HCT116 (cell line): ENCODE measurements at regions not wholly inside any gene's neighbourhood (a gene's known extent, or its start where the extent isn't known, plus 50 kb on each side); places are given as distances from the start of the nearest gene placed in this dataset.

Experiments
- ATAC-seq: fragments of 200-7000 bp; cut with Tn5 transposase; 2 replicates; pipeline ENCODE4 v1.9.1; 2020; ENCODE audit warnings: mild to moderate bottlenecking, moderate library complexity
- BruUV-seq: library from RNA; stranded (reverse); fragments of 400-500 nt; replicated peaks from 2 replicates; lab custom pipeline; 2021; lab: Mats Ljungman, UMichigan
- CTCF ChIA-PET: fragments of 300-600 bp; sonication (Branson Sonifier 250); formaldehyde crosslinking; loops from one replicate; lab custom pipeline; 2021; ENCODE audit warnings: antibody characterized with exemption; lab: Charles Lee
- POLR2A ChIA-PET: fragments of 300-600, 350-600 bp; sonication (Branson Sonifier 250); formaldehyde crosslinking; loops from one replicate; lab custom pipeline; 2021; ENCODE audit warnings: antibody characterized with exemption; lab: Charles Lee
- RAD21 ChIA-PET, 2 experiments: fragments of 300-600 bp; sonication (Branson Sonifier 250); formaldehyde crosslinking; loops; one replicate each; lab custom pipeline; 2023; ENCODE audit warnings: low total read pairs in 2 of 2; ENCODE audit not compliant: uncharacterized antibody in 2 of 2, unreplicated experiment in 2 of 2, low non-redundant PET in 1 of 2; lab: Charles Lee
- DNase-seq: peaks from one replicate; pipeline ENCODE4 v3.0.0-alpha.2; 2010; ENCODE audit warnings: low read depth, low spot score
- H2AFZ ChIP-seq: fragments of 200-600 bp; shearing (Covaris generic), sonication (generic); 2 replicates; pipeline ENCODE4 v1.6.1; 2017; ENCODE audit warnings: low read depth, mixed run types, mixed read lengths, antibody characterized with exemption, low read length; ENCODE audit not compliant: poor library complexity, severe bottlenecking
- H3K27ac ChIP-seq: 2 replicates; pipeline ENCODE4 v1.5.1; 2012; ENCODE audit warnings: low read depth, low read length
- H3K27me3 ChIP-seq: fragments of 200-600 bp; sonication (generic); 2 replicates; pipeline ENCODE4 v1.6.1; 2016; ENCODE audit warnings: mixed run types, low read length, mixed read lengths; ENCODE audit not compliant: insufficient read depth
- H3K36me3 ChIP-seq, 2 experiments: fragments of 200-500 bp in 1 of 2; fragments of 200-600 bp in 1 of 2; sonication (Bioruptor generic) in 1 of 2; sonication (generic) in 1 of 2; 2 replicates each; pipeline versions ENCODE4 v1.5.1 to v1.6.1; 2014 to 2016; ENCODE audit warnings: low read length in 2 of 2, inconsistent platforms in 1 of 2, mixed read lengths in 1 of 2, mixed run types in 1 of 2; ENCODE audit not compliant: insufficient read depth in 2 of 2, control insufficient read depth in 1 of 2
- H3K4me1 ChIP-seq, 2 experiments: fragments of 200-600 bp in 1 of 2; sonication (generic) in 1 of 2; 2 replicates each; pipeline versions ENCODE4 v1.5.1 to v1.6.1; 2012 to 2017; ENCODE audit warnings: low read length in 2 of 2, inconsistent platforms in 1 of 2, mild to moderate bottlenecking in 1 of 2, mixed read lengths in 1 of 2, mixed run types in 1 of 2, moderate library complexity in 1 of 2; ENCODE audit not compliant: insufficient read depth in 2 of 2, control insufficient read depth in 1 of 2
- H3K4me2 ChIP-seq: fragments of 200-600 bp; sonication (generic); 2 replicates; pipeline ENCODE4 v1.6.1; 2017; ENCODE audit warnings: mixed run types, low read length, mixed read lengths
- H3K4me3 ChIP-seq, 2 experiments: fragments of 200-600 bp in 1 of 2; sonication (generic) in 1 of 2; replicated peaks in 1 of 2; 2 replicates each; pipeline ENCODE4 v1.5.1; 2011 to 2016; ENCODE audit warnings: low read length in 2 of 2, control low read depth in 1 of 2, low read depth in 1 of 2, mild to moderate bottlenecking in 1 of 2, mixed read lengths in 1 of 2, mixed run types in 1 of 2
- H3K79me2 ChIP-seq: fragments of 200-600 bp; sonication (generic); 2 replicates; pipeline ENCODE4 v1.6.1; 2017; ENCODE audit warnings: mild to moderate bottlenecking, mixed run types, low read length, moderate library complexity, mixed read lengths; ENCODE audit not compliant: insufficient read depth
- H3K9ac ChIP-seq: fragments of 200-600 bp; sonication (generic); 2 replicates; pipeline ENCODE4 v1.6.1; 2016; ENCODE audit warnings: low read length, mixed read lengths
- H3K9me2 ChIP-seq: fragments of 200-600 bp; sonication (generic), shearing (Covaris generic); 2 replicates; pipeline ENCODE4 v1.6.1; 2017; ENCODE audit warnings: mixed run types, mild to moderate bottlenecking, moderate library complexity; ENCODE audit not compliant: insufficient read depth
- H3K9me3 ChIP-seq, 2 experiments: fragments of 200-500 bp in 1 of 2; fragments of 200-600 bp in 1 of 2; sonication (Bioruptor generic) in 1 of 2; sonication (generic) in 1 of 2; 2 replicates each; pipeline ENCODE4 v1.6.1; 2014 to 2017; ENCODE audit warnings: low read length in 2 of 2, mixed read lengths in 2 of 2, inconsistent platforms in 1 of 2, low read depth in 1 of 2, mild to moderate bottlenecking in 1 of 2, mixed run types in 1 of 2, moderate library complexity in 1 of 2; ENCODE audit not compliant: control insufficient read depth in 1 of 2, insufficient read depth in 1 of 2
- H4K20me1 ChIP-seq: fragments of 200-600 bp; sonication (generic), shearing (Covaris generic); 2 replicates; pipeline ENCODE4 v1.6.1; 2017; ENCODE audit warnings: mixed run types, mild to moderate bottlenecking, moderate library complexity; ENCODE audit not compliant: insufficient read depth
- CEBPB ChIP-seq: IDR thresholded peaks from 2 replicates; pipeline ENCODE4 v1.6.1; 2012; ENCODE audit warnings: low read depth
- EZH2 ChIP-seq: fragments of 200-600 bp; sonication (generic); IDR thresholded peaks from 2 replicates; pipeline ENCODE4 v1.6.1; 2017; ENCODE audit warnings: antibody characterized with exemption, mixed run types
- JUND ChIP-seq: IDR thresholded peaks from 2 replicates; pipeline ENCODE4 v1.6.1; 2012
- POLR2A ChIP-seq: IDR thresholded peaks from 2 replicates; pipeline ENCODE4 v1.7.0; 2011; ENCODE audit warnings: borderline replicate concordance; ENCODE audit not compliant: insufficient read depth, insufficient read length; ENCODE audit errors: extremely low read depth
- POLR2AphosphoS5 ChIP-seq: IDR thresholded peaks from 2 replicates; pipeline ENCODE4 v1.6.1; 2011; ENCODE audit warnings: mild to moderate bottlenecking, low read depth, low read length, moderate library complexity
- SP1 ChIP-seq: IDR thresholded peaks from 2 replicates; pipeline ENCODE4 v1.6.1; 2012; ENCODE audit warnings: low read depth
- SRF ChIP-seq: IDR thresholded peaks from 2 replicates; pipeline ENCODE4 v1.6.1; 2012; ENCODE audit warnings: low read depth
- TCF7L2 ChIP-seq: IDR thresholded peaks from 2 replicates; pipeline ENCODE4 v1.7.0; 2011; ENCODE audit warnings: borderline replicate concordance, inconsistent platforms; ENCODE audit not compliant: insufficient read depth, insufficient read length; ENCODE audit errors: extremely low read depth
- YY1 ChIP-seq: IDR thresholded peaks from 2 replicates; pipeline ENCODE4 v1.6.1; 2011; ENCODE audit warnings: low read length, low read depth, moderate library complexity, mild to moderate bottlenecking; ENCODE audit not compliant: insufficient replicate concordance; ENCODE audit errors: extremely low read depth
- ZFX ChIP-seq: fragments of 450-650 bp; IDR thresholded peaks from 2 replicates; pipeline ENCODE4 v1.6.1; 2017
- intact Hi-C: fragments of 100-400 bp; cut with micrococcal nuclease; formaldehyde crosslinking; loops from 2 replicates; pipeline ENCODE4 v1.10.0; 2022

DNA sequence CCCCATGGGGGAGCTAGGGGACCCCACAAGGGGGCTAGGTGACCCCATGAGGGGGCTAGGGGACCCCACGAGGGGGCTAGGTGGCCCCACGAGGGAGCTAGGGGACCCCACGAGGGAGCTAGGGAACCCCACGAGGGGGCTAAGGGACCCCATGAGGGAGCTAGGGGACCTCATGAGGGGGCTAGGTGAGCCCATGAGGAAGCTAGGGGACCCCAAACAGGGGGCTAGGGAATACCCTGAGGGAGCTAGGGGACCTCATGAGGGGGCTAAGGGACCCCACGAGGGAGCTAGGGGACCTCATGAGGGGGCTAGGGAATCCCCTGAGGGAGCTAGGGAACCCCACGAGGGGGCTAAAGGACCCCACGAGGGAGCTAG is 50.5 kb upstream of the DMRTB1 start (continued):
- TF ChIP-seq EZH2 (no peak), SP1 (no peak), POLR2AphosphoS5 (no peak), TCF7L2 (no peak)

DNA sequence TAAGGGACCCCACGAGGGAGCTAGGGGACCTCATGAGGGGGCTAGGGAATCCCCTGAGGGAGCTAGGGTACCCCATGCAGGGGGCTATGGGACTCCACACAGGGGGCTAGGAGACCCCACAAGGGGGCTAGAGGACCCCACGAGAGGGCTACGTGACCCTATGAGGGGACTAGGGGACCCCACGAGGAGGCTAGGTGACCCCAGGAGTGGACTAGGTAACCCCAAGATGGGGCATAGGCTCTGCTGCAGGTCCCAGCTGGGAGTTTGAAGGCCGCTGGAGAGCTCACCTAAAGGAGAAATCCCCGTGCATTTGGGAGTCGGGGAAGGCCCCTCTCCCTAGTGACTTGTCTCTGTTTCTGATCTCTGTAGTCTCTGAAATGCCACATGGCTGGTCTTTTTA is 50.0 kb upstream of the DMRTB1 start:
- ChIA-PET POLR2A (no interaction called here), CTCF (interaction anchor here (2.4 kb wide), 1 partner anchor 16 kb away, joined by 8 read pairs; no protein-coding TSS in a partner anchor), RAD21 (no interaction called here)
- BruUV-seq: no TSS peak
- H3K4me2 ChIP-seq: no peak overlapping the region
- peaks cover 26 to 50% of the 10 kb centered on the region in 2 experiments for H3K4me1 ChIP-seq
- TF ChIP-seq POLR2A (no peak), JUND (no peak), POLR2AphosphoS5 (no peak), SRF (no peak), YY1 (no peak), CEBPB (no peak), ZFX (no peak)
- H3K9ac ChIP-seq: no peak overlapping the region
- no peak for DNase-seq
- no peaks in the 10 kb centered on the region for H3K36me3 ChIP-seq
- no peak overlapping the region for H3K27ac ChIP-seq
- H3K27me3 ChIP-seq: no peaks in the 10 kb centered on the region
- H3K9me3 ChIP-seq: no peaks in the 10 kb centered on the region
- H3K9me2 ChIP-seq: no peaks in the 10 kb centered on the region
- H3K79me2 ChIP-seq: no peaks in the 10 kb centered on the region
- H2AFZ ChIP-seq: no peak overlapping the region
- intact Hi-C loops: no loop called here
- H4K20me1 ChIP-seq: no peaks in the 10 kb centered on the region
- H3K4me3 ChIP-seq: no peak overlapping the region
- no peak for ATAC-seq
